Keratinocyte (primary cell): ENCODE measurements at regions not wholly inside any gene's neighbourhood (a gene's known extent, or its start where the extent isn't known, plus 50 kb on each side); places are given as distances from the start of the nearest gene placed in this dataset.

Experiments used
- DNase-seq: peaks from one replicate; pipeline ENCODE4 v3.0.0-alpha.2; 2011; ENCODE audit warnings: low read depth, missing footprints, low spot score
- FAIRE-seq: peaks from 2 replicates; lab custom pipeline; 2011; peaks lifted over from hg19 to GRCh38; lab: Jason Lieb, UNC
- H2AFZ ChIP-seq: 2 replicates; pipeline ENCODE4 v1.6.0; 2012; ENCODE audit warnings: low read length, control low read depth, inconsistent platforms; ENCODE audit not compliant: control insufficient read depth
- H3K27ac ChIP-seq: 2 replicates; pipeline ENCODE4 v1.5.1; 2011; ENCODE audit warnings: low read length; ENCODE audit not compliant: control insufficient read depth, insufficient read depth
- H3K27me3 ChIP-seq: 3 replicates; pipeline ENCODE4 v1.6.0; 2011; ENCODE audit warnings: low read length; ENCODE audit not compliant: control insufficient read depth, insufficient read depth; ENCODE audit errors: extremely low read depth
- H3K36me3 ChIP-seq, 2 experiments: 2 replicates in 1 of 2; 3 replicates in 1 of 2; pipeline ENCODE4 v1.5.1; 2011; ENCODE audit warnings: low read length in 2 of 2, mild to moderate bottlenecking in 1 of 2; ENCODE audit not compliant: control insufficient read depth in 2 of 2, insufficient read depth in 2 of 2; ENCODE audit errors: extremely low read depth in 1 of 2
- H3K4me1 ChIP-seq: 3 replicates; pipeline ENCODE4 v1.5.1; 2011; ENCODE audit warnings: low read length; ENCODE audit not compliant: control insufficient read depth, insufficient read depth; ENCODE audit errors: extremely low read depth
- H3K4me2 ChIP-seq: 3 replicates; pipeline ENCODE4 v1.6.0; 2011; ENCODE audit warnings: low read depth, low read length; ENCODE audit not compliant: control insufficient read depth, insufficient read depth; ENCODE audit errors: extremely low read depth
- H3K4me3 ChIP-seq, 3 experiments: fragments of 200-600 bp in 1 of 3; sonication (generic) in 1 of 3; 2 replicates in 2 of 3; 3 replicates in 1 of 3; pipeline ENCODE4 v1.5.1; 2011 to 2016; ENCODE audit warnings: low read length in 3 of 3, mild to moderate bottlenecking in 3 of 3, control low read depth in 2 of 3, inconsistent platforms in 1 of 3, low read depth in 1 of 3, mixed read lengths in 1 of 3, mixed run types in 1 of 3, moderate library complexity in 1 of 3; ENCODE audit not compliant: control insufficient read depth in 2 of 3, insufficient read depth in 2 of 3; ENCODE audit errors: extremely low read depth in 1 of 3
- H3K79me2 ChIP-seq: 2 replicates; pipeline ENCODE4 v1.6.0; 2012; ENCODE audit warnings: low read length; ENCODE audit not compliant: control insufficient read depth, insufficient read depth
- H3K9ac ChIP-seq: 3 replicates; pipeline ENCODE4 v1.6.0; 2011; ENCODE audit warnings: low read length; ENCODE audit not compliant: control insufficient read depth, insufficient read depth; ENCODE audit errors: extremely low read depth
- H3K9me1 ChIP-seq: 3 replicates; pipeline ENCODE4 v1.6.0; 2011; ENCODE audit warnings: low read length; ENCODE audit not compliant: control insufficient read depth, insufficient read depth; ENCODE audit errors: extremely low read depth
- H3K9me3 ChIP-seq: 2 replicates; pipeline ENCODE4 v1.5.1; 2012; ENCODE audit warnings: low read depth, low read length; ENCODE audit not compliant: control insufficient read depth
- H4K20me1 ChIP-seq: 3 replicates; pipeline ENCODE4 v1.6.0; 2011; ENCODE audit warnings: low read length; ENCODE audit not compliant: control insufficient read depth, insufficient read depth; ENCODE audit errors: extremely low read depth
- CTCF ChIP-seq, 3 experiments: IDR thresholded peaks in 1 of 3; conservative IDR thresholded peaks in 1 of 3; optimal IDR thresholded peaks in 1 of 3; 2 replicates in 2 of 3; 3 replicates in 1 of 3; pipeline versions ENCODE3 to v1.5.1; 2011; ENCODE audit warnings: low read length in 3 of 3, mild to moderate bottlenecking in 3 of 3, moderate library complexity in 2 of 3, control low read depth in 1 of 3, inconsistent platforms in 1 of 3; ENCODE audit not compliant: insufficient read depth in 2 of 3; ENCODE audit errors: extremely low read depth in 1 of 3
- EZH2 ChIP-seq: IDR thresholded peaks from one replicate; pipeline ENCODE4 v1.6.1; 2012; ENCODE audit warnings: inconsistent platforms, mild to moderate bottlenecking, low read length, moderate library complexity
- dilution Hi-C: fragments of 300-500 bp; cut with MboI; formaldehyde crosslinking; loops from one replicate; pipeline ENCODE4 v1.7.0; 2020; ENCODE audit warnings: low sequenced_read_pairs; ENCODE audit not compliant: extremely low pct_ligation_motif_present

- Histone ChIP-seq H3K27me3 (no peaks in the 10 kb centered on the region), H3K4me3 (no peak overlapping the region), H3K9me1 (no peaks in the 10 kb centered on the region), H3K36me3 (no peaks in the 10 kb centered on the region), H2AFZ (no peak overlapping the region), H3K79me2 (no peaks in the 10 kb centered on the region), H4K20me1 (no peaks in the 10 kb centered on the region), H3K9ac (no peak overlapping the region), H3K4me2 (no peak overlapping the region), H3K4me1 (no peaks in the 10 kb centered on the region), H3K27ac (no peak overlapping the region), H3K9me3 (no peaks in the 10 kb centered on the region)
- DNase-seq (no peak), FAIRE-seq (no peak)
- no peak for TF ChIP-seq EZH2
- TF ChIP-seq CTCF (optimal IDR thresholded peaks at IDR 0.05 in 1 of 3, IDR thresholded peaks at IDR 0.05 in 1 of 3, conservative IDR thresholded peaks at IDR 0.05 in 1 of 3; ENCODE audit: extremely low read depth in 1 of 3, insufficient read depth in 2 of 3, low read length in 3 of 3) = no peak
- dilution Hi-C loops = no loop called here
These were observed 203.0 kb upstream of the ADRA1B start for GRCh38 chr5:159713254-159713653.

- Histone ChIP-seq H3K4me2 (no peak overlapping the region), H3K9ac (no peak overlapping the region), H4K20me1 (no peaks in the 10 kb centered on the region), H3K4me1 (no peaks in the 10 kb centered on the region), H3K4me3 (no peak overlapping the region), H3K27me3 (no peaks in the 10 kb centered on the region), H3K36me3 (no peaks in the 10 kb centered on the region), H2AFZ (no peak overlapping the region), H3K79me2 (no peaks in the 10 kb centered on the region), H3K9me3 (no peaks in the 10 kb centered on the region), H3K27ac (no peak overlapping the region), H3K9me1 (no peaks in the 10 kb centered on the region)
- FAIRE-seq (no peak), DNase-seq (no peak)
- dilution Hi-C loops = no loop called here
- no peak for TF ChIP-seq CTCF (optimal IDR thresholded peaks at IDR 0.05 in 1 of 3, IDR thresholded peaks at IDR 0.05 in 1 of 3, conservative IDR thresholded peaks at IDR 0.05 in 1 of 3; ENCODE audit: extremely low read depth in 1 of 3, insufficient read depth in 2 of 3, low read length in 3 of 3)
- no peak for TF ChIP-seq EZH2
These were observed 202.5 kb upstream of the ADRA1B start for GRCh38 chr5:159713773-159714172.
